ENCODE measurements at regions not wholly inside any gene's neighbourhood (a gene's known extent, or its start where the extent isn't known, plus 50 kb on each side); places are given as distances from the start of the nearest gene placed in this dataset.

GRCh38 chr11:80085563-80085962 lies 644.7 kb upstream of the TENM4 start:
- no peaks in the 10 kb centered on the region for H3K27me3 ChIP-seq
- 58 to 60% methylated on average over 2 of the region's 2 CpGs for WGBS, 2 donors
- no peak overlapping the region for H3K27ac ChIP-seq
- no peaks in the 10 kb centered on the region for H3K4me1 ChIP-seq
- H3K9me3 ChIP-seq: no peaks in the 10 kb centered on the region
- H3K36me3 ChIP-seq: no peaks in the 10 kb centered on the region
- no peak for DNase-seq
- intact Hi-C loops (cut with DNase I): no loop called here
- TF ChIP-seq POLR2A (IDR thresholded peaks at IDR 0.05) (no peak), CTCF (IDR thresholded peaks at IDR 0.05) (no peak)
- no peak overlapping the region for H3K4me3 ChIP-seq

- 68 to 71% methylated on average over 3 of the region's 3 CpGs for WGBS, 2 donors
- no peak overlapping the region for H3K4me3 ChIP-seq
- intact Hi-C loops (cut with DNase I): no loop called here
- H3K27me3 ChIP-seq: no peaks in the 10 kb centered on the region
- no peak overlapping the region for H3K27ac ChIP-seq
- H3K36me3 ChIP-seq: no peaks in the 10 kb centered on the region
- no peak for TF ChIP-seq CTCF (IDR thresholded peaks at IDR 0.05)
- no peak for TF ChIP-seq POLR2A (IDR thresholded peaks at IDR 0.05)
- H3K9me3 ChIP-seq: no peaks in the 10 kb centered on the region
- H3K4me1 ChIP-seq: no peaks in the 10 kb centered on the region
- no peak for DNase-seq
Observed at GRCh38 chr11:80084608-80085007, 643.8 kb upstream of the TENM4 start.

- intact Hi-C loops (cut with DNase I): no loop called here
- TF ChIP-seq POLR2A (IDR thresholded peaks at IDR 0.05) (no peak), CTCF (IDR thresholded peaks at IDR 0.05) (no peak)
- no peak overlapping the region for H3K4me3 ChIP-seq
- DNase-seq: no peak
- H3K36me3 ChIP-seq: no peaks in the 10 kb centered on the region
- H3K27ac ChIP-seq: no peak overlapping the region
- no peaks in the 10 kb centered on the region for H3K27me3 ChIP-seq
- no peaks in the 10 kb centered on the region for H3K9me3 ChIP-seq
- 35 to 51% methylated on average over 2 of the region's 2 CpGs for WGBS, 2 donors
- H3K4me1 ChIP-seq: no peaks in the 10 kb centered on the region
Observed at GRCh38 chr11:80083531-80083951, 642.7 kb upstream of the TENM4 start.

- DNase-seq: no peak
- no peaks in the 10 kb centered on the region for H3K4me1 ChIP-seq
- H3K9me3 ChIP-seq: no peaks in the 10 kb centered on the region
- no peak overlapping the region for H3K4me3 ChIP-seq
- H3K27ac ChIP-seq: no peak overlapping the region
- TF ChIP-seq CTCF (IDR thresholded peaks at IDR 0.05) (no peak), POLR2A (IDR thresholded peaks at IDR 0.05) (no peak)
- intact Hi-C loops (cut with DNase I): no loop called here
- no peaks in the 10 kb centered on the region for H3K36me3 ChIP-seq
- no peaks in the 10 kb centered on the region for H3K27me3 ChIP-seq
- WGBS, 2 donors: 84 to 90% methylated on average over 1 of the region's 1 CpG
Observed at GRCh38 chr11:80082406-80082805, 641.6 kb upstream of the TENM4 start.

- Histone ChIP-seq H3K4me3 (no peak overlapping the region), H3K27me3 (no peaks in the 10 kb centered on the region), H3K27ac (no peak overlapping the region), H3K36me3 (no peaks in the 10 kb centered on the region), H3K9me3 (no peaks in the 10 kb centered on the region), H3K4me1 (no peaks in the 10 kb centered on the region)
- 55 to 80% methylated on average over 4 of the region's 4 CpGs for WGBS, 2 donors
- TF ChIP-seq CTCF (IDR thresholded peaks at IDR 0.05) (no peak), POLR2A (IDR thresholded peaks at IDR 0.05) (no peak)
- no peak for DNase-seq
- intact Hi-C loops (cut with DNase I): no loop called here
Observed at GRCh38 chr11:80077113-80077512, 636.3 kb upstream of the TENM4 start.
